GM12874 (cell line): ENCODE measurements at regions not wholly inside any gene's neighbourhood (a gene's known extent, or its start where the extent isn't known, plus 50 kb on each side); places are given as distances from the start of the nearest gene placed in this dataset.

Experiments
- TF ChIP-seq, protein P1 (sequence below): IDR thresholded peaks from 2 replicates; pipeline ENCODE4 v1.5.1; 2011; ENCODE audit warnings: low read depth, mild to moderate bottlenecking, control low read depth, low read length, moderate library complexity; ENCODE audit not compliant: insufficient read depth

DNA sequence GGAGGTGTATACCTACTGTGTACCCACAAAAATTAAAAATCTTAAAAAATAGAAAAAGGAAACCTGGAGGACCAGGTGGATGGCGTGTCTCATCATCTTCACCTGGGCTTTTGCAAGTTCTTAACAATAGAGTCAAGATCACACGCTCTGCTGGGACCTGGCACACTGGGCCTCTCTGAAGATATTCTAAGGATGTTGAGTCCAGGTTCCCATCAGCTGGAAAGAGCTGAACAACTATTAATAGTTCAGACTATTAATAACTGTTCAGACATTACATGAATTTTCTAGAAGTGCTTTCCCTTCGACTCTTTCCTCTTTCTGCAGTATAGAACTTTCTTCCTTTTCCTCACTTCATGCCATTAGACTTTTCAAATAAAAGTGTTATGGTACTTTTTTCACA, 320.2 kb upstream of the IL12A start:
- TF ChIP-seq, protein P1, sequence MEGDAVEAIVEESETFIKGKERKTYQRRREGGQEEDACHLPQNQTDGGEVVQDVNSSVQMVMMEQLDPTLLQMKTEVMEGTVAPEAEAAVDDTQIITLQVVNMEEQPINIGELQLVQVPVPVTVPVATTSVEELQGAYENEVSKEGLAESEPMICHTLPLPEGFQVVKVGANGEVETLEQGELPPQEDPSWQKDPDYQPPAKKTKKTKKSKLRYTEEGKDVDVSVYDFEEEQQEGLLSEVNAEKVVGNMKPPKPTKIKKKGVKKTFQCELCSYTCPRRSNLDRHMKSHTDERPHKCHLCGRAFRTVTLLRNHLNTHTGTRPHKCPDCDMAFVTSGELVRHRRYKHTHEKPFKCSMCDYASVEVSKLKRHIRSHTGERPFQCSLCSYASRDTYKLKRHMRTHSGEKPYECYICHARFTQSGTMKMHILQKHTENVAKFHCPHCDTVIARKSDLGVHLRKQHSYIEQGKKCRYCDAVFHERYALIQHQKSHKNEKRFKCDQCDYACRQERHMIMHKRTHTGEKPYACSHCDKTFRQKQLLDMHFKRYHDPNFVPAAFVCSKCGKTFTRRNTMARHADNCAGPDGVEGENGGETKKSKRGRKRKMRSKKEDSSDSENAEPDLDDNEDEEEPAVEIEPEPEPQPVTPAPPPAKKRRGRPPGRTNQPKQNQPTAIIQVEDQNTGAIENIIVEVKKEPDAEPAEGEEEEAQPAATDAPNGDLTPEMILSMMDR, result no peak

DNA sequence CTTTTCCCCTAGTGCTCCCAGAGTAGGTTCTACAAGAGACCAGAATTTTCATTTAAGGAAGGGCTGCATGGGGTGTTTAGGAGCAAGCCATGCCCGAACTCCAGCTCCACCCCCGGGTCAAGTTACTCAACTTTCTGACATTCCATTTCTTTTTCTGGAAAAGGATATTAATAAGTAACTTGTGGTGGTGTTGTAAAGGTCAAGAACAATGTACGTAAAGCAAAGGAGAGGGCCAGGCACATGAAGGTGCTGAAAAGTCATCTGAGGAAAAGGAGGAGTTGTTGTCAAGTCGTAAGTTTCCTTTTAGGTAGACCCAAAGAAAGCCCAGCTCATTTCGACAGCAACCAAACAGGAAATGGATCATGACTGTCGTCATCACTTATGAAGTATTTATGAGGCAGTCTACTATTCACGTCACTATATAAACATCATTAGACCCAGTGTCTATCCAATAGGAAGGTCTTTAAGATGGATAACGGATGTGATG, 319.6 kb upstream of the IL12A start:
- TF ChIP-seq, protein P1, result no peak

GRCh38 chr3:159669766-159670165, 318.9 kb upstream of the IL12A start:
- TF ChIP-seq, protein P1, result no peak

DNA sequence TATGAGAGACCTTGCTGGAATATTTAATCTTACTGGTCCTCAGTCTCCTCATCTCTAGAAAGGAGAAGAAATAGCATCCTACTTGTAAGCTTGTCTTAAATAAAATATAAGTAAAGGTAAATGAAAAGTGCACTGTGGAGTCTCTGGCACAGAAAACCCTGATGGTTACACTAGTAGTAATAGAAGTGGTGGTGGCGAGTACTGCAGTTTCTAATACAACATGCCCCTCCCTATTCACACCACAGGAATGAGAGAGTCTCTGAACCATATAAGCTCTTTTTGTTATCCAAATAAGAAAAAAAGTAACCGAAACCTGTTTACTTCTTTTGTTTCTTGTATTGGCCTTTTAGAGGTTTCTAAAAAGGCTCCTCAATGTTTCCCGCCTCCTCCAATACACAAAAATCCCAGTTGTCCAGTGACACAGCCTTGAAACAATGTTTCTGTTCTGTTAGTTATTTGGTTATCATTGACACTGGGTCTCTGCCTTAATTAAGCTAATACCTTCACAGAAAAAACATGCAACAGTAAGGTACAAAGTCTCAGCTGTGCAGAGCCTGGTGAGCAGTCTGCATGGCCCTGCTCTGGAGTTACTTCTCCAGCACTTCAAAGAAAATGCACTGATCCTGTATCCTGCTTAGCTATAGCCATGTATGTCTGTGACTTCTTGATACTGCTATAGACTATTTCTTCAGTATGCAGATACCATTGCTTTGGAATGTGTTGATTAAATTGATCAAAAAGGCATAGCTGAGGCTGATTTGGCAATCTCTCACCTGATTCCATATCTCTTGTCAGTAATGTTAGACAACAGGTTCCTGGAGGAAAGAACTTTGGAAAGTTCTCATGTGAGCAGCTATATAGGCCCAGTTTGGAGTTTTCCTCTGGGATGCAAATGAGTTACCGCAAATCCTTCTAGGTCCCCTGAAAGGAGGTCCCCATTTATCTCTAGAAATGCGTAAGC, 315.6 kb upstream of the IL12A start:
- TF ChIP-seq, protein P1, result no peak

DNA sequence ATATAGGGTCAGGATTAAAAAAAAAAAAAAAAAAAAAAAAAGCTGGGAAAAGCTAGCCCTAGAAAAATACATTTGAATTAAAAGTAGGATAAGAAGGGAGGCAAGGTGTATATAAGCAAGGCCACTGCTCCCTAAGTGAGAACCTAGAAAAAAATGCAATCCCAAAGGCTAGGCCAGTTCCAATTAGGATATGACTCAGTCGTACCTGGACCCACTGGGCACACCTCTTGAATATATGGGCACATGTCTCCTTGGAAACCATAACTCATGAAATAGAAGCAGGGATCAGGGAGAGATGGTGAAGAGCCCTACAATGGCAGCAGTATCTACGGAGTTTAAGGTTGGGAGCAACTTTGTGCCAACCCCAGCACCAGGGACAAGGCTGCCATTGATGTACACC, 314.1 kb upstream of the IL12A start:
- TF ChIP-seq, protein P1, result no peak

GRCh38 chr3:159675285-159675684, 313.4 kb upstream of the IL12A start:
- TF ChIP-seq, protein P1, result no peak

DNA sequence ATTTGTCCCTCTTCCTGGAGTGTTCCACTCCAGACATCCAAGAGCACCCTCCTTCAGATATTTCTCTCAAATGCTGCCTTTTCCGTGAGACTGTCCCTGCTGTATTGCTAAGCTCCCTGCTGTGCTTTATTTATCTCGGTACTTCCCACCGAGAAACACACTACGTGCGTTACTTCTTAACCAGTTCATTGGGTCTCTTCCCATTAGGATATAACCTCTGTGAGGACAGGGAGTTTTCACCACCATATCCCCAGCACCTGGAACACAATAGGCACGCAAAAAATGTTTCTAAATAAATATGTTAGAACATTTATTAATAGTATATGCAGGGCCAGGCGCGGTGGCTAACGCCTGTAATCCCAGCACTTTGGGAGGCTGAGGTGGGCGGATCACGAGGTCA, 308.7 kb upstream of the IL12A start:
- TF ChIP-seq, protein P1, result no peak
